Ishikawa (cell line): ENCODE measurements at regions not wholly inside any gene's neighbourhood (a gene's known extent, or its start where the extent isn't known, plus 50 kb on each side); places are given as distances from the start of the nearest gene placed in this dataset.

Experiments
- FOXM1 ChIP-seq: IDR thresholded peaks from 2 replicates; pipeline ENCODE4 v1.6.1; 2012; ENCODE audit warnings: low read depth, borderline replicate concordance
- REST ChIP-seq: IDR thresholded peaks from 2 replicates; pipeline ENCODE4 v1.6.1; 2012; ENCODE audit warnings: low read depth, mild to moderate bottlenecking
- TAF1 ChIP-seq: IDR thresholded peaks from 2 replicates; pipeline ENCODE4 v1.6.1; 2012; ENCODE audit warnings: low read depth, mild to moderate bottlenecking
- TCF12 ChIP-seq: IDR thresholded peaks from 2 replicates; pipeline ENCODE4 v1.6.1; 2012; ENCODE audit warnings: low read depth

- TF ChIP-seq REST (no peak), FOXM1 (no peak), TAF1 (no peak), TCF12 (no peak)
Observed at GRCh38 chr2:209344349-209344748, 79.5 kb upstream of the MAP2 start.
